Upper lobe of right lung (tissue), 1 donor: ENCODE measurements at regions not wholly inside any gene's neighbourhood (a gene's known extent, or its start where the extent isn't known, plus 50 kb on each side); places are given as distances from the start of the nearest gene placed in this dataset.

Experiments
- ATAC-seq: fragments of 200-7000 bp; cut with Tn5 transposase; one replicate; pipeline ENCODE4 v1.9.1; 2020; ENCODE audit warnings: mild to moderate bottlenecking, moderate library complexity
- DNase-seq: peaks from one replicate; pipeline ENCODE4 v3.0.0-alpha.2; 2020
- H3K27ac ChIP-seq: fragments of 200-600 bp; one replicate; pipeline ENCODE4 v1.8.0; 2022
- H3K27me3 ChIP-seq: fragments of 200-600 bp; one replicate; pipeline ENCODE4 v1.8.0; 2022; ENCODE audit warnings: mild to moderate bottlenecking
- H3K36me3 ChIP-seq: fragments of 200-600 bp; one replicate; pipeline ENCODE4 v1.8.0; 2022
- H3K4me1 ChIP-seq: fragments of 200-600 bp; one replicate; pipeline ENCODE4 v1.8.0; 2022
- H3K4me3 ChIP-seq: fragments of 200-600 bp; one replicate; pipeline ENCODE4 v1.8.0; 2022; ENCODE audit warnings: mild to moderate bottlenecking
- H3K9me3 ChIP-seq: fragments of 200-600 bp; one replicate; pipeline ENCODE4 v1.8.0; 2022
- intact Hi-C: fragments of 100-400 bp; cut with DNase I; formaldehyde crosslinking; loops from one replicate; pipeline ENCODE4 v1.11.0; 2022
- TF ChIP-seq, protein P1 (sequence below): fragments of 200-600 bp; IDR thresholded peaks from one replicate; pipeline ENCODE4 v1.8.0; 2022; ENCODE audit warnings: antibody characterized with exemption
- donor health status: DM: no; HTN: yes; CAD: no; lungs with severe emphysema.

DNA sequence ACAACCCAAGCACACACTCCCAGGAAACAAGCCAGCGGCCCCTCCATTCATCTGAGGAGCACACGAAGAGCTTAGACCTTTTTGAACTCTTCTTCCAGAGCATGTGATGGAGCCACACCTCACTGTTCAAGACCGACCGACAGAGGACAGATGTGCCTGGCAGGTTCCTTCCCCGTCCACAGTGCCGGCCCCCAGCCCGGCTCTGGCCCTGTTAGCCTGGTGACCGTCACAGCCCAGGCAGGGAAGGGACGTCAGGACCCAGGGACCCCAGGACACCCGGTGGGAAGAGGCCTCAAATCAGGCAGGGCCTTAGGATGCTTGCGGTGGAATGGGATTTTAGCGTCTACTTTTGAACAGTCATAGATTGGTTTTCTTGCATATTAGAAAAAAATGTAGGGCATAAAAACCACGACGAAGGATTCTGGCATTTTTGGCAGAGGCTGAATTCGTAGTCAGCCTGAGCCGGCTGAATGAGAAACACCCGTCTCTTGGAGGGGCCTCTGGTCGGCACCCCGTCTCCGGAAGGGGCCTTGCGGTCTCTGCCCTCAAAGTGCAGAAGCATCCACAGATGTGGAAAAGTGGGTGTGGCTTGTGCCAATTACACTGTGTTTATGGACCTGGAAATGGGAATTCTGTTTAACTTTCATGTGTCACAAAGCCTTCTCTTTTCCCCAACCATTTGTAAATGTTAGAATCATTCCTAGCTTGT, 79.3 kb downstream of the SIK1 start:
- intact Hi-C loops: no loop called here

DNA sequence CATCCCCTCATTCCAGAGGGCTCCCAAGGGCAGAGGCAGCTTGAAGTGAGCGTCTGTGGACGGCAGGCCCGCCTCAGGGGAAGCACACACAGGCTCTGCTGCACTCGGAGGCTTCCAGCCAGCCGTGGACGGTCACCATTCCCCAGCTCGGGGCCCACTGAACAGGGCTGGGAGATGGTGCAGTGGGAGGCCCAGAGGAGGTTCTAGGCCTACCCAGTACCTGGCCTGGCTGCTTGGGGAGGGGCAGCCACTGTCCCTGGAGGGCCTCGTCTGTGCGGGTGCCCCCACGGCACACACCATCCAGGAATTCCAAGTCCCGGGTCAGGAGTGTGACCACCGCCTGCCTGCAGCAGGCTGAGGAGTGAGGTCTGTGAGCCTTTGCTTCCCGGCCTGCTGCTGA, 80.4 kb downstream of the SIK1 start:
- no peak overlapping the region for H3K27ac ChIP-seq
- DNase-seq (no peak), ATAC-seq (no peak)
- peaks cover 26% of the 10 kb centered on the region for H3K4me1 ChIP-seq
- TF ChIP-seq, protein P1, sequence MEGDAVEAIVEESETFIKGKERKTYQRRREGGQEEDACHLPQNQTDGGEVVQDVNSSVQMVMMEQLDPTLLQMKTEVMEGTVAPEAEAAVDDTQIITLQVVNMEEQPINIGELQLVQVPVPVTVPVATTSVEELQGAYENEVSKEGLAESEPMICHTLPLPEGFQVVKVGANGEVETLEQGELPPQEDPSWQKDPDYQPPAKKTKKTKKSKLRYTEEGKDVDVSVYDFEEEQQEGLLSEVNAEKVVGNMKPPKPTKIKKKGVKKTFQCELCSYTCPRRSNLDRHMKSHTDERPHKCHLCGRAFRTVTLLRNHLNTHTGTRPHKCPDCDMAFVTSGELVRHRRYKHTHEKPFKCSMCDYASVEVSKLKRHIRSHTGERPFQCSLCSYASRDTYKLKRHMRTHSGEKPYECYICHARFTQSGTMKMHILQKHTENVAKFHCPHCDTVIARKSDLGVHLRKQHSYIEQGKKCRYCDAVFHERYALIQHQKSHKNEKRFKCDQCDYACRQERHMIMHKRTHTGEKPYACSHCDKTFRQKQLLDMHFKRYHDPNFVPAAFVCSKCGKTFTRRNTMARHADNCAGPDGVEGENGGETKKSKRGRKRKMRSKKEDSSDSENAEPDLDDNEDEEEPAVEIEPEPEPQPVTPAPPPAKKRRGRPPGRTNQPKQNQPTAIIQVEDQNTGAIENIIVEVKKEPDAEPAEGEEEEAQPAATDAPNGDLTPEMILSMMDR: no peak
- intact Hi-C loops: no loop called here
- no peaks in the 10 kb centered on the region for H3K36me3 ChIP-seq
- H3K4me3 ChIP-seq: no peak overlapping the region
- no peaks in the 10 kb centered on the region for H3K9me3 ChIP-seq
- H3K27me3 ChIP-seq: no peaks in the 10 kb centered on the region

More for the DNA sequence above, 79.3 kb downstream of the SIK1 start:
- H3K9me3 ChIP-seq: no peaks in the 10 kb centered on the region
- peaks cover 23% of the 10 kb centered on the region for H3K4me1 ChIP-seq
- no peak for DNase-seq
- no peaks in the 10 kb centered on the region for H3K36me3 ChIP-seq
- TF ChIP-seq, protein P1: no peak
- no peak overlapping the region for H3K4me3 ChIP-seq
- no peak for ATAC-seq
- H3K27ac ChIP-seq: no peak overlapping the region
- no peaks in the 10 kb centered on the region for H3K27me3 ChIP-seq

DNA sequence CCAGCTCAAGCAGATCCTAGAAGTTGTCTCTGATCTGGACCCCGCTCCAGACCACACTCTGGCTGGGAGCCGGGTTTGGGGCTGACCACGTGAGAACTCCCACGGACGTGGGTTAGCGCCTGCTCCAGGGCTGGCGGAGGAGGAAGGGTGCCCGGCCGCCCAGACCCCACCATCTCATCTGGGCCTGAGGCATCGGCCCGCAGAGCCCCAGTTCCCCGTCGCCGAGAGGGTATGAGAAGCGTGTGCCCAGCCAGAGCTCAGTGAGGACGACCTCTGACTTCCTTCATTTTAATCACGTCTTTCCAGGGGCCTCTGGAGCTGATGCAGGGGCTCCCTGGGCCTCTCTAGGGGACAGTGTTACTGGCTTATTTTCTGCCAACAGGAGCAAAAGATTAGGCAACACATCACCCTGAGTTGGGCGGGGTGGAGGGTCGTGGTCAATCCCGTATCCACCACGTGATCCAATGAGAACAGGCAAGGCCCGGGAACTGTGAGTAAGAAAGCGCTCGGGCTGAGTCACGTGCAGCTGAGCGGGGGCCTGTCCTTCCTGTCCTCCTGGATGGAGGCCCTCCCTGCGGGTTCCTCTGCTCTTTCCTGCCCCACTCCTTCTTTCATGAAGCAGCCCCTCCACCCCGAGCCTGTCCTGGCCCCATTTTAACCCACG, 81.1 kb downstream of the SIK1 start:
- ATAC-seq (peak; percentile 5), DNase-seq (peak; percentile 79)
- H3K27me3 ChIP-seq: no peaks in the 10 kb centered on the region
- H3K27ac ChIP-seq: no peak overlapping the region
- H3K4me1 ChIP-seq: peaks cover 31% of the 10 kb centered on the region
- no peaks in the 10 kb centered on the region for H3K36me3 ChIP-seq
- H3K9me3 ChIP-seq: no peaks in the 10 kb centered on the region
- H3K4me3 ChIP-seq: no peak overlapping the region
- intact Hi-C loops: no loop called here
- TF ChIP-seq, protein P1: no peak

DNA sequence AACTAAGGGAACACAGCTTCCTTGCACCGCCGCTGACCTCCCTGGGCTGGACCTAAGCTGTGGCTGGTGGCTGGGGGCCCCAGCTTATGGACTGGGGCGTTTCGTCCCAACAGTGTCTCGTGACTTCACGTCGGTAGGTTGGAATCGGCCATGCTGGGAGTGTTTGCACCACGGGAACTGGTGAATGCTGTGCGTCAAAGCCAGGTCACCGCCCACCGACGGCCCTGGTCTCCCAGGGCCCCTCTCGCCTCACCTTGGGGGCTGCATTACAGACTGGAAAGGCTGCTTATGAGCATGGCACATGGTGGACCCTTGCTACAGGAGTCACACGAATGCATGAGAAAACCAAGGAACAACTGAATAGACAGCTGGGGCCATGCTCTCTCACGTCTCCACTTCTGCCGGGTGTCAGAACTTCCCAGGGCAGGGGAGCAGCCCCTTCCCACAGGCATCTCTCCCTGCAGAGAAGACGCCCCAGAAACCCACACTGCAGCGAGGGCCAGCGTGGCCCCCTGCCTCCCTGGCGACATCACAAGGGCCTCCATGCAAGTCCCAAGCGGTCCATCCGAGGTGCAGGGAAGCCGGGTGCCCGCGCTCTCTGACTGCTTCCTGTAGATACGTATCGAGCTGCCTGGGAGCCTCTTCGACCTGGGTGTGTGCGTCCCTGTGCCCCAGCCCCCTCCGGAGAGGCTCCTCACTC, 81.7 kb downstream of the SIK1 start:
- no peaks in the 10 kb centered on the region for H3K27me3 ChIP-seq
- no peaks in the 10 kb centered on the region for H3K9me3 ChIP-seq
- peaks cover 32% of the 10 kb centered on the region for H3K4me1 ChIP-seq
- intact Hi-C loops: no loop called here
- H3K27ac ChIP-seq: peak overlapping the region; percentile 80
- TF ChIP-seq, protein P1: no peak
- ATAC-seq (no peak), DNase-seq (no peak)
- H3K36me3 ChIP-seq: no peaks in the 10 kb centered on the region
- no peak overlapping the region for H3K4me3 ChIP-seq

DNA sequence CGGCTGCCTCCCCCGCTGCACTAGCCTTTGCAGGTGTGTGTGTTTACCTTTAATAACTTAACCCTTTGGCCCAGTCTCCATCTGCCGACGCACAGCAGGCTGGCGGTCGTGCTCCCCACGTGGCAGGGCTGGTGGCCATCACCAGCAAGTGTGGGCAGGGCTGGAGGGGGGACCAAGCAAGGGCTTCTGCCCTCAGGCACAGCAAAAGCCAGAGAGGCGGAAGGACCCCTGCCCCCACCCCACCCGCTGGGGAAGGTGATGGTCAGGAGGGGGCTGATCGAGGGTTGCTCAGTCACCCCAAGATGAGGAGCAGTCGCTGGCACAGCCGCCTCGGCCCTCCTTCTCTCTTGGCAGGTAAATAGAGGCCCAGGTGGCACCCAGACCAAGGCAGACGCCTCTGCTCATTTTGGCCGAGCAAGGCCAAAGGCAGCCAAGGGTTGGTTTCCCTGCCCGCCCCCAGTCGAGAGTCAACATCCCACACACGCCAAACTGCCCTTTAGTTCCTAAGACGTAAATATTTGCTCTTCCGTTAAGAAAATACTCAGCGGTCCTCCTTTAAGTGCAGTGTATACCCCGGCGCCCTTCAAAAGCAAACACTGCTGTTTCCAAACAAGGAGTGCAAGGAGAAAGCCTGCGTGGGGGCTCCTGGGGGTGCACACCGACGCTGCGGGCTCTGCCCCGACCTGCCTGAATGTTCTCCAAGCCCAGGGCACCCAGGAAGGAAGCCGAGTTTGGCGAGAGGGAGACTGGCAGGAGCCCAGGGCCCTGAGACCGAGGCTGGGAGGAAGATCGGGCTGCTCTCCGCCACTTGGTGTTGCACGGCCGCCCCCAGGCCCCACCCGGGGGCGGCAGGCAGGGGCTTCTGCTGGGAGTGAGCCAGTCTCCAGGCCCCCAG, 82.7 kb downstream of the SIK1 start:
- DNase-seq (peak; percentile 87), ATAC-seq (peak; percentile 66)
- peak overlapping the region; percentile 80 for H3K27ac ChIP-seq
- H3K4me1 ChIP-seq: peaks cover 31% of the 10 kb centered on the region
- H3K27me3 ChIP-seq: no peaks in the 10 kb centered on the region
- intact Hi-C loops: no loop called here
- TF ChIP-seq, protein P1: no peak
- no peaks in the 10 kb centered on the region for H3K36me3 ChIP-seq
- H3K9me3 ChIP-seq: no peaks in the 10 kb centered on the region
- H3K4me3 ChIP-seq: no peak overlapping the region
